HFFc6 (cell line): ENCODE measurements at regions not wholly inside any gene's neighbourhood (a gene's known extent, or its start where the extent isn't known, plus 50 kb on each side); places are given as distances from the start of the nearest gene placed in this dataset.

ENCODE experiments used
- DNase-seq: peaks from one replicate; pipeline ENCODE4 v3.0.0-alpha.2; 2018
- H3K27ac Mint-ChIP-seq: 2 replicates; pipeline ENCODE4 v1.8.0; 2020; ENCODE audit warnings: mild to moderate bottlenecking, mixed read lengths
- H3K27me3 Mint-ChIP-seq: 2 replicates; pipeline ENCODE4 v1.8.0; 2021; ENCODE audit warnings: mild to moderate bottlenecking, moderate library complexity, mixed read lengths; ENCODE audit not compliant: insufficient read depth
- H3K36me3 Mint-ChIP-seq: 2 replicates; pipeline ENCODE4 v1.8.0; 2021; ENCODE audit warnings: low read depth, mixed read lengths
- H3K4me1 Mint-ChIP-seq: 2 replicates; pipeline ENCODE4 v1.8.0; 2020; ENCODE audit warnings: low read depth, mixed read lengths
- H3K4me3 Mint-ChIP-seq: 2 replicates; pipeline ENCODE4 v1.8.0; 2020; ENCODE audit warnings: mild to moderate bottlenecking, moderate library complexity, mixed read lengths
- H3K9me3 Mint-ChIP-seq: 2 replicates; pipeline ENCODE4 v1.8.0; 2020; ENCODE audit warnings: mild to moderate bottlenecking, mixed read lengths
- TF ChIP-seq, protein P1 (sequence below): fragments of 200-600 bp; sonication (generic); IDR thresholded peaks from 2 replicates; pipeline ENCODE4 v1.5.0; 2021; ENCODE audit warnings: antibody characterized with exemption, mild to moderate bottlenecking

DNA sequence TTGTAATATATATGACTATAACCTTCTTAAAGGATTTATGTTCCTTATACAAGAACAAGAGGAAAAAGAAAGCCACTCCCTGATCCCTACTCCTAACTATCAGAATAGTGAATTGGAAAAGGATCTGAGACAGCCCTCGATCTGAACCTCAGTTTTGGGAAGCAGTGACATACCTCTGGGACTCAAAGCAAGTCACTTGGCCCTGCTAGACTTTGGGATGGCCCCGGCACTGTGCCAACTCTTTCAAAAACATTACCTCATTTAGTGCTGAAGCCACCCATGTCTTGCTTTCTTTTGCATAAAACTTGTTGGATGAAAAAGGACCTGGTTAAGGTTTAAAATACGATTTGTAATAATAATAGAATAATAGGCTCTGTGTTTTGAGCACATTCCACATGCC lies 447.3 kb downstream of the FGF9 start:
- Mint-ChIP-seq H3K4me3 (no peak overlapping the region), H3K27ac (no peak overlapping the region), H3K4me1 (no peaks in the 10 kb centered on the region), H3K36me3 (no peaks in the 10 kb centered on the region; the same call in 1 of the 2 replicates), H3K27me3 (no peaks in the 10 kb centered on the region), H3K9me3 (peaks cover 61% of the 10 kb centered on the region)
- TF ChIP-seq, protein P1, sequence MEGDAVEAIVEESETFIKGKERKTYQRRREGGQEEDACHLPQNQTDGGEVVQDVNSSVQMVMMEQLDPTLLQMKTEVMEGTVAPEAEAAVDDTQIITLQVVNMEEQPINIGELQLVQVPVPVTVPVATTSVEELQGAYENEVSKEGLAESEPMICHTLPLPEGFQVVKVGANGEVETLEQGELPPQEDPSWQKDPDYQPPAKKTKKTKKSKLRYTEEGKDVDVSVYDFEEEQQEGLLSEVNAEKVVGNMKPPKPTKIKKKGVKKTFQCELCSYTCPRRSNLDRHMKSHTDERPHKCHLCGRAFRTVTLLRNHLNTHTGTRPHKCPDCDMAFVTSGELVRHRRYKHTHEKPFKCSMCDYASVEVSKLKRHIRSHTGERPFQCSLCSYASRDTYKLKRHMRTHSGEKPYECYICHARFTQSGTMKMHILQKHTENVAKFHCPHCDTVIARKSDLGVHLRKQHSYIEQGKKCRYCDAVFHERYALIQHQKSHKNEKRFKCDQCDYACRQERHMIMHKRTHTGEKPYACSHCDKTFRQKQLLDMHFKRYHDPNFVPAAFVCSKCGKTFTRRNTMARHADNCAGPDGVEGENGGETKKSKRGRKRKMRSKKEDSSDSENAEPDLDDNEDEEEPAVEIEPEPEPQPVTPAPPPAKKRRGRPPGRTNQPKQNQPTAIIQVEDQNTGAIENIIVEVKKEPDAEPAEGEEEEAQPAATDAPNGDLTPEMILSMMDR, result no peak
- DNase-seq, result no peak

DNA sequence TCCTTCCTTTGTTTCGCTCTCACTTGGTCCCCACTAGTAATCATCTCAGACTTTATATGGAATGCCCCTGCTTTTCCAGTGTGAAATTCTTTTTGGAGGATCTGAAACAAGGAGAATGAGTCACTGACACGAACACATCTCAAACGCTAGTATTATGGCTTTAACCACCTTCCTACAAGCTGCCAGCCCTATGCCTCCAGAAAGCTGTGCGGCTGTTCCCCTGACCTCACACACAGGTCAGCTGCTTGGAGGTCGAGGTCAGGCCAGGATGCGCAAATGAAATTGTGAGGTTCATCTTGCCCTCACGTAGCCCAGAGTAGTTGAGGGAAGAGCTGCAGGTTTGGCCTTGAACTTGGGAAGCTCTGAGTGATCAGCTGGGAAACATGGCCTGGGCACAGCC lies 449.8 kb downstream of the FGF9 start:
- DNase-seq, result no peak
- Mint-ChIP-seq H3K27ac (no peak overlapping the region), H3K4me1 (no peaks in the 10 kb centered on the region), H3K4me3 (no peak overlapping the region), H3K36me3 (no peaks in the 10 kb centered on the region; the same call in 1 of the 2 replicates), H3K27me3 (no peaks in the 10 kb centered on the region), H3K9me3 (peaks cover 58% of the 10 kb centered on the region)
- TF ChIP-seq, protein P1, result no peak

DNA sequence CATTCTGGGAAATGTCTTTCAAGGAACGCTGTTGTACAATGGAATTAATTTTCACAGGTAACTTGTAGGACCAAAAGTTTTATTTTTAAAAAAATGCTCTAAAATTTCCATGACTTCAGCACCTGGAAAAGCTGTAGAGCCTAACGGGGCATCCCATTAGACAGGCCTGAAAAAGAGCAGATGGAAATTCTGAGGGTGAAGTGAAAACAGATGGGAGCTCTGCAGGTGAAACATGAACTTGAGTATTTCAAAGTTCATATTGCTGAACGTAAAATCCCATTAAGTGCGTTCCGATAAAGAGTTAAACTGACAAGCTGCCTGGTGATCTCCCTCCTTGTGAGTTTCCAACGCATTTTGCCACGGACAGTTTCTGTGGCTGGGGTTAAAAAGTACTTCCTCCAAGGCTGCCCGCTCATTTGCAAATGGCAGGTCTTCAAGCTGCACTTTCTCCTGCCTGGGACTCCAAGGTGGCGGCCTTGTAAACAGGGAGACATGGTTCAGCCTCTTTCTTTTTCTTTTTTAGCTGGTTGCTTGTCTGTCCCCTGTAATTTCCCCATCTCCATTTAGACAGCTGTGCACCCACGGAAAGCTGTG lies 450.4 kb downstream of the FGF9 start:
- peaks cover 56% of the 10 kb centered on the region for H3K9me3 Mint-ChIP-seq
- H3K27ac Mint-ChIP-seq, result no peak overlapping the region
- H3K27me3 Mint-ChIP-seq, result no peaks in the 10 kb centered on the region
- TF ChIP-seq, protein P1, result no peak
- no peak overlapping the region for H3K4me3 Mint-ChIP-seq
- no peaks in the 10 kb centered on the region for H3K4me1 Mint-ChIP-seq
- no peaks in the 10 kb centered on the region for H3K36me3 Mint-ChIP-seq
- DNase-seq, result no peak

DNA sequence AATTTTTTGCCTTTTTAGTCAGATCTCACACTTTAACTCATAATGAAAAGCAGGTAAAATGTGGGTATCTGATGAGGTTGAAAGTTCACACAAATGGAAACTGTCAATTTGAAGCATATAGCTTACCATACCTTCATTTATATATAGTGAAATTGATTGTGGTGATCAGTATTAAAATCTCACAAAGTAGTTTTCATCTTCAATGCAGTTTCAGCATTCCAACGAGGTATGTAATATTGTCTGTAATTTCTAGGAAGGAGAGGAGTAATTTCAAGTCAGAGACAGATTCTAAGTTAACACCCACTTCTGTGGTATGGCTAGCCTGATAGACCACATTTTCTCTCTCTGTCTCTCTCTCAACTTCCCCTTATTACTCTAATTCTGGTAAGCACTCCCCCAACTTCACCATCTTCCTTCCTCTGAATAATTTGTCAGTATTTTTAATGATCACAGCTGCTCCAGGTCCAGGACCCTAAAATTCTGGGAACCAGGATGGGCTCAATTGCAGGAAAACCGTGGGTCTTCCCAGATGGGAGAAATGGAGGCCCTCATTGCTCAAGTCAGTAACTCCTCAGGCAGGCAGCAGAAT lies 455.7 kb downstream of the FGF9 start:
- Mint-ChIP-seq H3K4me3 (no peak overlapping the region), H3K36me3 (no peaks in the 10 kb centered on the region), H3K27me3 (no peaks in the 10 kb centered on the region), H3K4me1 (no peaks in the 10 kb centered on the region), H3K27ac (no peak overlapping the region), H3K9me3 (peaks cover 66% of the 10 kb centered on the region)
- TF ChIP-seq, protein P1, result no peak
- no peak for DNase-seq

DNA sequence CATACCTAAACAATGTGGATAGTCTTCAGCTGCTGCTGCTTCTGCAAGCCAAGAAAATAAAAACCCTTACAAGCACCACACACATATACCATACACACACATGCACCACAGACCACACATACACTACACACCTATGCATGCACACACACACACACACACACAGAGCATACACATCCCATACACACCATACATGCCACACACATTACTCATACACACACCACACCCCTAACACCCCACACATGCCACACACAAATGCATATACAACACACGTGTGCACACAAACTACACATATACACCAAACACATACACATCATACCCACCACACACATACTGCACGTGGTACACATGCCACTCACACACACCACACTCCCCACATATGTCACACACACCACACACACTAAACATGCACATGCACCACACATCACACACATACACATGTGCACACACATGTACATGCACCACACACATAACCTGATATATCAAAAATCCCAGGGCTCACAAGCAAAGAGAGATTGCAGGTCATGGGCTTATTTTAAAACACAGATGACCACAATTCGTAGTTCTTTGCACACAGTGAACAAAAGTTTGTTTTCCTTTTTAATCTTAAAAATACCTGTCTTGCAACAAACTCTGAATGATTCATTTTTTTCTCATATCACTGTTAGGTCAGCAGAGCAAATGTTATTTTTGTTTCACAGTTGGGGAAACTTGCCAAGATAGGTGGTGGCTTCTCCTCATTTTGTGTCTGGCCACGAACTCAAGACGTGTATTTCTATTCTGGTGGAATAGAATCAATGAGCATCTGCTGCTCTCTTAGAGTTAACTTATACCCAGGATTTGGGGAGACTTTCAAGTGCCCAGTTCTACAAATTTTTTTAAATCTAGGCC lies 456.6 kb downstream of the FGF9 start:
- no peak for DNase-seq
- H3K27me3 Mint-ChIP-seq, result no peaks in the 10 kb centered on the region
- H3K4me3 Mint-ChIP-seq, result no peak overlapping the region
- peaks cover 66% of the 10 kb centered on the region for H3K9me3 Mint-ChIP-seq
- H3K27ac Mint-ChIP-seq, result no peak overlapping the region
- TF ChIP-seq, protein P1, result no peak
- H3K4me1 Mint-ChIP-seq, result no peaks in the 10 kb centered on the region
- H3K36me3 Mint-ChIP-seq, result no peaks in the 10 kb centered on the region
